Cardiac muscle cell (in vitro differentiated cells and primary cell): ENCODE measurements at regions not wholly inside any gene's neighbourhood (a gene's known extent, or its start where the extent isn't known, plus 50 kb on each side); places are given as distances from the start of the nearest gene placed in this dataset.
"Not testable (repeated sequence)": the region's sequence is repeated elsewhere in the genome, so short reads cannot be mapped to it uniquely, and the experiment has no call there.

ENCODE experiments used
- DNase-seq, 2 donors: peaks; one replicate each; pipeline versions ENCODE4 v3.0.0 to v3.0.0-alpha.2; 2010 to 2017; ENCODE audit warnings: low read depth in 1 of 2, low spot score in 1 of 2
- H3K27ac ChIP-seq: fragments of 200-600 bp; sonication (generic); 2 replicates; pipeline ENCODE4 v1.5.1; 2016
- H3K27me3 ChIP-seq: fragments of 200-600 bp; sonication (generic); 2 replicates; pipeline ENCODE4 v1.6.0; 2016; ENCODE audit warnings: control low read depth
- H3K36me3 ChIP-seq: fragments of 200-600 bp; sonication (generic); 2 replicates; pipeline ENCODE4 v1.5.1; 2016; ENCODE audit warnings: control low read depth
- H3K4me1 ChIP-seq: fragments of 200-600 bp; sonication (generic); 2 replicates; pipeline ENCODE4 v1.8.1; 2017; ENCODE audit warnings: low read depth, mild to moderate bottlenecking, mixed run types
- H3K4me3 ChIP-seq: fragments of 200-600 bp; sonication (generic); 2 replicates; pipeline ENCODE4 v1.5.1; 2016; ENCODE audit warnings: mild to moderate bottlenecking
- H3K9me3 ChIP-seq: fragments of 200-600 bp; sonication (generic); 2 replicates; pipeline ENCODE4 v1.5.1; 2017; ENCODE audit warnings: low read depth, mild to moderate bottlenecking, control low read depth
- CTCF ChIP-seq: IDR thresholded peaks from 2 replicates; pipeline ENCODE4 v1.5.1; 2012; ENCODE audit warnings: low read depth, mild to moderate bottlenecking, low read length

- no peak for DNase-seq
- H3K36me3 ChIP-seq, result no peaks in the 10 kb centered on the region
- no peaks in the 10 kb centered on the region for H3K9me3 ChIP-seq
- no peak overlapping the region for H3K4me3 ChIP-seq
- no peaks in the 10 kb centered on the region for H3K4me1 ChIP-seq
- H3K27me3 ChIP-seq, result no peaks in the 10 kb centered on the region
- no peak overlapping the region for H3K27ac ChIP-seq
- no peak for TF ChIP-seq CTCF
Measured at GRCh38 chr6:78383968-78384367, 483.4 kb upstream of the IRAK1BP1 start.

GRCh38 chr6:78386854-78387253 is 480.5 kb upstream of the IRAK1BP1 start:
- not testable (repeated sequence) for H3K9me3 ChIP-seq, H3K4me1 ChIP-seq, H3K36me3 ChIP-seq, H3K4me3 ChIP-seq, H3K27me3 ChIP-seq, H3K27ac ChIP-seq, DNase-seq

- no peak for TF ChIP-seq CTCF
Measured at GRCh38 chr6:78390066-78390465, 477.3 kb upstream of the IRAK1BP1 start.

GRCh38 chr6:78397499-78397898 is 469.9 kb upstream of the IRAK1BP1 start:
- no peak for TF ChIP-seq CTCF
- no peak overlapping the region for H3K4me3 ChIP-seq
- no peaks in the 10 kb centered on the region for H3K9me3 ChIP-seq
- no peak for DNase-seq
- H3K27ac ChIP-seq, result no peak overlapping the region
- no peaks in the 10 kb centered on the region for H3K36me3 ChIP-seq
- no peaks in the 10 kb centered on the region for H3K4me1 ChIP-seq
- no peaks in the 10 kb centered on the region for H3K27me3 ChIP-seq

More at GRCh38 chr6:78390066-78390465, 477.3 kb upstream of the IRAK1BP1 start:
- Histone ChIP-seq H3K4me1 (no peaks in the 10 kb centered on the region), H3K9me3 (no peaks in the 10 kb centered on the region), H3K4me3 (no peak overlapping the region), H3K27me3 (no peaks in the 10 kb centered on the region), H3K27ac (no peak overlapping the region), H3K36me3 (no peaks in the 10 kb centered on the region)
- DNase-seq, result no peak

- no peaks in the 10 kb centered on the region for H3K9me3 ChIP-seq
- H3K27me3 ChIP-seq, result no peaks in the 10 kb centered on the region
- no peaks in the 10 kb centered on the region for H3K36me3 ChIP-seq
- H3K4me3 ChIP-seq, result no peak overlapping the region
- DNase-seq, result no peak
- H3K4me1 ChIP-seq, result no peaks in the 10 kb centered on the region
- no peak overlapping the region for H3K27ac ChIP-seq
- no peak for TF ChIP-seq CTCF
Measured at GRCh38 chr6:78398292-78398691, 469.1 kb upstream of the IRAK1BP1 start.

- H3K4me3 ChIP-seq, result no peak overlapping the region
- TF ChIP-seq CTCF, result no peak
- H3K9me3 ChIP-seq, result no peaks in the 10 kb centered on the region
- no peak overlapping the region for H3K27ac ChIP-seq
- no peak for DNase-seq
- H3K4me1 ChIP-seq, result no peaks in the 10 kb centered on the region
- no peaks in the 10 kb centered on the region for H3K36me3 ChIP-seq
- H3K27me3 ChIP-seq, result no peaks in the 10 kb centered on the region
Measured at GRCh38 chr6:78400076-78400475, 467.3 kb upstream of the IRAK1BP1 start.
